HG02981 (cell line): ENCODE measurements at regions not wholly inside any gene's neighbourhood (a gene's known extent, or its start where the extent isn't known, plus 50 kb on each side); places are given as distances from the start of the nearest gene placed in this dataset.
"Not testable (repeated sequence)": the region's sequence is repeated elsewhere in the genome, so short reads cannot be mapped to it uniquely, and the experiment has no call there.

Experiments
- ATAC-seq: cut with Tn5 transposase; IDR thresholded peaks from one replicate; pipeline ENCODE4 v1.9.1; 2021; ENCODE audit warnings: mild to moderate bottlenecking, moderate library complexity; ENCODE audit not compliant: unreplicated experiment

DNA sequence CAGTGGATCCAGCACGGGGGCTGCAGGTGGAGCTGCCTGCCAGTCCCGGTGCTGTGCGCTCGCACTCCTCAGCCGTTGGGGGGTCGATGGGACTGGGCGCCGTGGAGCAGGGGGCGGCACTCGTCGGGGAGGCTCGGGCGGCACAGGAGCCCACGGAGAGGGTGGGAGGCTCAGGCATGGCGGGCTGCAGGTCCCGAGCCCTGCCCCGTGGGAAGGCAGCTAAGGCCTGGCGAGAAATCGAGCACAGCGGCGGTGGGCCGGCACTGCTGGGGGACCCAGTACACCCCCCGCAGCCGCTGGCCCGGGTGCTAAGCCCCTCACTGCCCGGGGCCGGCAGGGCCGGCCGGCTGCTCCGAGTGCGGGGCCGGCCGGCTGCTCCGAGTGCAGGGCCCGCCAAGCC is 52.3 kb upstream of the MARK1 start:
- ATAC-seq: not testable (repeated sequence)

DNA sequence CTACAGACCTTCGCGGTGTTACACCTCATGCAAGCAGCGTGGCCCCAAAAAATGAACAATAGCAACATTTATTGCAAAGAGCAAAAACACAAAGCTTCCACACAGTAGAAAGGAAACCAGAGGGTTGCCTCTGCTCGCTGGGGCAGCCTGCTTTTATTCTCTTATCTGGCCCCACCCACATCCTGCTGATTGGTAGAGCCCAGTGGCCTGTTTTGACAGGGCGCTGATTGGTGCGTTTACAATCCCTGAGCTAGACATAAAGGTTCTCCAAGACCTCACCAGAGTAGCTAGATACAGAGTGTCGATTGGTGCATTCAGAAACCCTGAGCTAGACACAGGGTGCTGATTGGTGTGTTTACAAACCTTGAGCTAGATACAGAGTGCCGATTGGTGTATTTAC is 52.8 kb upstream of the MARK1 start:
- ATAC-seq: not testable (repeated sequence)

DNA sequence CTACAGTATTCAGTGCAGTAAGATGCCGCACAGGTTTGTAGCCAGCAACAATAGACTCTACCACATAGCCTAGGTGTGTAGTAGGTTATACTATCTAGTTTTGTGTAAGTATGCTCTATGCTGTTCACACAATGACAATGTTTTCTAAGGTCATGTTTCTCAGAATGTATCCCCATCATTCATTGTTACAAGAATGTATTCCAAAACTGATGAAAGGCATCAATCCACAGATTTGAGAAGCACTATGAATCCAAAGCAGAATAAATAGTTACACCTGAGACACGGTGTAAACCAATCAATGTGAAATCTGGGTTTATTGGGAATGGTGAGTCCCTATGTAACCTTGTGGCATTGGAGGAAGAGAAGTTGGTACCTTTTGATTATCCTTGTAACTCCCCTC is 54.5 kb upstream of the MARK1 start:
- no peak for ATAC-seq

DNA sequence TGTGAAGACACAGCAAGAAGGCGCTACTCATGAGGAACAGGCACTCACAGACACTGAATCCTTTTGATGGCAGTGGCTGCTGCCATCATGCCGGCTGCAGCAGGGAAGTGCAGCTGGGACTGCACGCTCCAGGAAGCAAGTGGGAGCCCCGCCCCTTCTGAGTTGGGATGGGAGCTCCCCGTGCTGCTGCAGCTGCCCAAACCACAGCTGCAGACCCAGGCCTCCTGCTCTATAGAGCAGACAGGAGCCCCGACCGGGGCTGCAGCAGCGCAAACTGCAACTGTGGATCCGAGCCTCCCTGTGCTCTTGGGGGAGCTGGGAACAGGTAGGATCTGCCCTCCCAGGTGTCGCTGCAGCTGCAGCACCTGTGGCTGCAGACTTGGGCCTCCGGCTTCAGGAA is 65.2 kb upstream of the MARK1 start:
- no peak for ATAC-seq

DNA sequence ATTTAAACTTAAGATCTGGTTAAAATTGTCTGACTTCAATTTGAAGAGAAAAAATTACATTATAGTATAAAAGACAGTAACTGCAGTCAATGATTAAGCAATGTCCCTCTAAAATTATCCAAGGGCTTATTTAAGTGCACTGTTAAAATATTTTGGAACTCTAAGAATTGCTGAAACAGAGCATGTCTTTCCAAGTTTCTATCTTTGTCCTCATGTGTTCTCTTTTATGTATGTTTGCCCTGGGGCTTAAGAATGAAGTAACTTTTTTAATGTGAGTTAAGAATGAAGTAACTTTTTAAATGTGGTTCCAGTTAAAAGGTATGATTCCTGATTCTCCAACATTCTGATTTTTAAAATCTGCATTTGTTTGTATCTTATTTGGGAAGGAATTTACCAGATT is 69.0 kb upstream of the MARK1 start:
- ATAC-seq: no peak

DNA sequence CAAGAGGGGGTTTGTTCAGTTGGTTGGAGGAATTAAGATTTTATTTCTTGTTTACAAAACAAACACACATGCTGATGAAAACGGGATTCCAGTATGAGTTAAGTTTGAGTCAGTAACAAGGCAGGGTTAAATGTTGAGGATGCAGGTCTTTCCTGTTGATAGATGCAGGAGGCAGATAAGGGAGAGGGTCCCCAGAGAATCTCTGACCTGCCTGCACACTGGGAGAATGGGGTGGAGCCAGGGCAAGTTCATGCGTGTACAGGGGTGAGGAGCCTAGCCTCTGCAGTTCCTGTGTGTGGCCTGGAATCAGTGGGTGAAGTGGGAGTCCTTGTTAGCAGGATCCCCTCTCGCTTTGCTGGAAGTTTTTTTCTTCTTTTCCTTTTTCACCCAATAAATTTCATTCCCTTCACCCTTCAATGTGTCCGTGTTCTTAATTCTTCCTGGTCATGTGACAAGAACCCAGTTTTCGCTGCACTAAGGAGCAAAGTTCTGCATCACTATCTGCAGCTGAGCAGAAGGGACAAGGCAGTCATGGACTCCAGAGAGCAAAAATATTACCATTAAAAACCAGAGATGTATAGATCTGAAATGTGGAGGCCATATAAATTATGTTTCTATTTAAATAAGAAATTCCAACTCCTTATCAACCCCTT is 69.9 kb upstream of the MARK1 start:
- no peak for ATAC-seq

DNA sequence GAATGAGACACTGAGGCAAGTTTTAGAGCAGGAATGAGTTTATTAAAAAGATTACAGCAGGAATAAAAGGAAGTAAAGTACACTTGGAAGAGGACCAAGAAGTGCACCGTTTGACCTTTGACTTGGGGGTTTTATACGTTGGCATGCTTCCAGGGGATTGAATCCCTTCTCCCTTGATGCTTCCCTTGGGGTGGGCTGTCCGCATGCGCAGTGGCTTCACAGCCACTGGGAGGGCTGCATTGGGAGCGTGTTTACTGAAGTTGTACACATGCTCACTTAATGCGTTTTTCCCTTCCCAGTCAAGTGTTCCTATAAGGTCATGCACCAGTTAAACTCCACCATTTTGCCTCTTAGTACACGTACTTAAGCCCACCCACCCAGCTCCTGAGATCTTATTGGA is 72.4 kb upstream of the MARK1 start:
- ATAC-seq: no peak

DNA sequence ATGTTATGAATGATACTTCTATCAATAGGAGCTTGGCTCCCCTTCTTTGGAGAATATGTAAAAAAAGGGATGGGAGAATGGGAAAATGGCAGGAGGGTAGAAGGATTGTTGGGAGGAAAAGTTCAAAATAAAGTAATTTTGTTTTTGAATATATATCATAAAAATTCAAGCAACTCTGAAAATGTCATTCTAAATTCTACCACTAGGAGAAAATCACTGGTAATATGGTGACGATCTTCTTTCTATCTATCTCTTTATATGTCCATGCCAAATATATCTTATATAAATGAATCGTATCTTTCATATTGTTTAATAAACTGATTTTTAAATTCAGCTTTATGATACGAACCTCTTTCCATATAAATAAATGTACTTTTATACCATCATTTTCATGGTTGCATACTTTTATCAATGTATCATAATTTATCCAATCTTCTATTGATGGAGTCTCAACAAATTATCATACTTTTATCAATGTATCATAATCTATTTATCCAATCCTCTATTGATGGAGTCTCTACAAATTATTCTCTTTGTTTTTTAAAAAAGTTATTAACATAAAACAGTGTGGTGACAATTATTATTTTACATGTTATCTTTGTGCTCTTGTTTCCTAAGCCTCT is 73.7 kb upstream of the MARK1 start:
- no peak for ATAC-seq

DNA sequence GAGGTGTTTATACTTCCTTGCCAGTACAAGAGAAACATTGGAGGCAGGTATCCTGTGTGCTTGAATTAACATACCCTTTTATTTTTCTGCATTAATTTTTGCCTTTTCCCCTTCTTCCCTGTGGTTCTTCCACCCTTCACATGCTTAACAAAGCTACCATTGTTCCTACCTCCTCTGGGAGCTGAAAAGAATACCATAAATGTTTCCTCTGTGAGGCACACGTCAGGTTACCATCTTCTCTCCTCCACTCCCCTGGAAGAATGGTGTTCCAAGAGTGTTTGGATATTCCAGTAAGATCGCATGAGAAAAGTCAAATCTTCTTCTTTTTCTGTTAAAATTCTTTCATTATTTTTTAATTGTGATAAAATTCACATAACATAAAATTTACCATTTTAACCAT is 74.6 kb upstream of the MARK1 start:
- no peak for ATAC-seq

DNA sequence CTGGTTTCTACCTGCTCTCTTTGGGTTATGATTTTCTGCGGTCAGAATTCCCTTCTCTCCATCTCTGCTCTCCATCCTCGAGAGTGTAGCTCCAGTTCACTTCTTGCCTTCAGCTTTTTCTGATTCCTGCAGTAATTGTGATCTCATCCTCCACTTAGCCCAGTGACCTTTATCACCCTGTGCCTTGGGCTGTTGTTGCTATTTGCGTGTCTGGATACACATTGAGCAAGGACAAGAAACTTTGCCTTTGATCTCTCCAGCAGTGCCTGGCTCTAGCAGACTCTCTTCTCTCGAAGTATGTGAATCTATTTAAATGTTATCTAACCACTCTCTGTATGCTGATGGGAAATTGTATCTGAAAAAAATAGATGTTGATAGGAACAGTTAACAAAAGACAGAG is 76.4 kb upstream of the MARK1 start:
- ATAC-seq: no peak

DNA sequence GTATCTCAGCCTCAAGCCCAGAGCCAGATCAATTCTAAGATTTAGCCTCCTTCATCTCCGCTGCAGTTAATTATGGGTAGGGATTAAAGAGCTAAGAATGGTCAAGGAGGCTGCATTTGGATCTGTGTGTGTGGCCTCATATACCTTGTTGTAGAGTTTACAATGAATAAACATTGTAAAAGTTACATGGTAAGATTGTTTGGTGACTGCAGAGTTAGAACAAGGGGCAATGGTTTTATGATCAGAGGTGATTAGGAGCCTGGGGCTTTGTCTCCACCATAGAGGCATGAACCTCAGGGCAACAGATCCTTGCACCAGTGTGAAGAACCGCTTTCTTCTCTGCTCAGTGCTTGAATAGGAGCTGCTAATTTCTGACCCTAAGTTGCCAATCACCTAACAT is 77.0 kb upstream of the MARK1 start:
- no peak for ATAC-seq

DNA sequence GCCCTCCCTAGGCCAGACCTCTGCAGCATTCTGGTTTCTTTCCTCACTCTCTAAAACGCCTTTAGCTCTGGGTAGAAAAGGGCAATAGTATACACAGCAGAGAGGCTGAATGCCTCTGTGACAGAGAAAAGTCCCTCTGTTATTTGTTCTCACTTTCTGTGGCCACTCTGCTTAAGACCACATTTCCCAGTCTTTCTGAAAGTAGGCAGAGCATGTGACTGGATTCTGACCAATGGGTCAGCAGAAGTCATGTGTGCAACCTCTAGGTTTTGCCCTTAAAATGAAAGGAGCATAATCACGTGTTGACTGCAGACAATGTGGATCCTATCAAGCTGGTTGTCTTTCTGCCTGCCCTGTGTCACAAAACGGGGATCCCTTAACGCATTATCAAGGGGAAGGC is 79.7 kb upstream of the MARK1 start:
- ATAC-seq: no peak

DNA sequence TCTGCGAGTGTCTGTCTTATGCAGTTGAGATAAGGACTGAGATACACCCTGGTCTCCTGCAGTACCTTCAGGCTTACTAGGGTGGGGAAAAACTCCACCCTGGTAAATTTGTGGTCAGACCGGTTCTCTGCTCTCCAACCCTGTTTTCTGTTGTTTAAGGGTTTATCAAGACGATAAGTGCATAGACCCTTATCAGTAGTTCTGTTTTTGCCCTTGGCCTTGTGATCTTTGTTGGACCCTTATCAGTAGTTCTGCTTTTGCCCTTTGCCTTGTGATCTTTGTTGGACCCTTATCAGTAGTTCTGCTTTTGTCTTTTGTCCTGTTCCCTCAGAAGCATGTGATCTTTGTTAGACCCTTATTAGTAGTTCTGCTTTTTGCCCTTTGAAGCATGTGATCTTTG is 83.3 kb upstream of the MARK1 start:
- ATAC-seq: not testable (repeated sequence)

DNA sequence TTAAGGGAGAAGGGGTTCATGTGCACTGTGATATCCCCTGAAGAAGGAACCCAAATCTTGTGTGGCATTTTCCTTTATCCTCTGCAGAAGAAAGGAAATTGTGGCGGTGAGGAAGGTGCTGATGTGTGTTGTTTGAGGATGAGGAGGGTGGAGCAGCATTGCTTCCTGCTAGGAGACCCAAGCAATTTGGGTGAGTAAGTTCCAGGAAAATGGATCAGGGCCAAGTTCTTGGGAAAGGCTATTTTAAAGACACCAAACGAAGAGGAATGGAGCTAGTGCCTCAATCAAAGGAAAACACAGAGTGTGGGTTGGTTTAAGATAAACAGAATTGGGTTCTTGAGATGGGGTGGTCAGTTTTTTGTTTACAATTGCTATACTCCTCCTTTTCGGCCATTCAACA is 86.7 kb upstream of the MARK1 start:
- ATAC-seq: no peak

DNA sequence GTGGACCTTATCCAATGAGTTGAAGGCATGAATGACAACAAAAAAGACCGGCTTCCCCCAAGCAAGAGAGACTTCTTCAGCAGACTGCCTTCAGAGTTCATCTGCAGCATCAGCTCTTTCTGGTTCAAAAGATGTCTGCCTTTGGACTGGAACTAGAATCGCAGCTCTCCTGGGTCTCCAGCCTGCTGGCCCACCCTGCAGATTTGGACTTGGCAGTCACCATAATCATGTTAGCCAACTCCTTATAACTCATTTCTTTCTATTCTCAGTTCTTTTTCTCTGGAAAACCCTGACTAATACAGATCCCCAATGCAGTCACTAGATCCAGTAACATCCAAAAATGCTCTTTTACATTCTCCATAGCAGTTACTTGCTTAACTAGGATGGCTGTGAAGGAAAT is 89.2 kb upstream of the MARK1 start:
- ATAC-seq: no peak

DNA sequence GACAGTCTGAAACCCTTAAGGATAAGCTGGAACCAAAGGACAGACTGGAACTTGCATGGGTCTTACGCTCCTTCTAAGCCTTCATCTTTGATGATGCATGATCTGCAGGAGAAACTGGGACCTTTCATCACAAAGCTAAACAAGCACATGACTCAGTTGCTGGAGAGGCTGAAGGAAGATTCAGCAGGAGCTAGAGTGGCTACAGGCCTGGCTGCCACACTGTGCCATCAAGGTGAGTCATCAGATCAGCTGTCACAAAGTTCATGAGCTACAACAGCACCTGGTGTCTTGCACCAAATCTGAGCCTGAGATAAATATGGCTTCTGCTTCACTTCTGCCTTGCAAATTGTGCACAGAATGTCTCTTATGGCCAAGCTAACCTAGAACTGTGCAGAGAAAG is 95.5 kb upstream of the MARK1 start:
- no peak for ATAC-seq

DNA sequence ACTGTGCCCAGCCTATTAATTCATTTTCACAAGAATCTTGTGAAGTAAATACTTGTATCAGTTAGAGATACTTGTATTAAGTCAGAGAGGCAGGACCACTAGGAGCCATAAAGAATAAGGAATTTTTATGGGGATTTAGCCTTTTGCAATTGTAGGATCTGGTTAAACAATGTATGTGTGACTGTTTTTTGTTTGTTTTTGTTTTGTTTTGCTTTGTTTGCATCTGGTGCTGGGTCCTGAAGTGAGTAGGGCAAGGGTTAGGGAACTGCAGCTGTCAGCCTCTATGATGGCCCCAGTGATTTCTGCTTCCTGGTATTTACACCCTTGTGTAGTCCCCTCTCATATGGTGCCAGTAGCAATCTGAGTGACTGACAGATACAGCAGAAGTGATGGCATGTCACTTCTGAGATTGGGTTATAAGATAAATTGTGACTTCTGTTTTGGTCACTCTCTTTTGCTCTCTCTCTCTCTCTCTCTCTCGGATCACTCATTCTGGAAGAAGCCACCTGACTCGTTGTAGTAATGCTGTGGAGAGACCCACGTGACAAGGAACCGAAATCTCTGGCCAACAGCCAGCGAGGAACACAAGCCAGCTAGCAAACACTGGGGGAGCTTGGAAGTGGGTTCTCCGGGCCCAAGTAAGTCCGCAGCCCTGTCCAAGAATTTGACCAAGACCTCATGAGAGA is 96.2 kb upstream of the MARK1 start:
- ATAC-seq: no peak

DNA sequence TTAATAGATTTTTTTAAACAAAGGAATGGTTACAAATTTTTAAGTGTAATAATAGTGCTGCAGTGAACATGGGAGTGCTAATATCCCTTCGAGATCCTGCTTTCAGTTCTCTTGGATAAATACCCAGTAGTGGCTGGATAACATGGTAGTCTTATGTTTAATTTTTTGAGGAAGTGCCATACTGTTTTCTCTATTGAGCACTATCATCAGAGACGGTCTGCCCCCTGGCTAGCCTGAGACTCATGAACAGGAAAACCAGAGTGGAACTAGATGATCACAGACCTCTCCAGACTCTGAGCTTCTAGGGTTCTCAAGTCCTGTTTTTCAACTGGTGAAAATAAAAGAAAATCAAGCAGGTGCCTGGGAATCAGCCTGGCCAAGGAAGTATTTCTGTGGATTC is 97.3 kb upstream of the MARK1 start:
- no peak for ATAC-seq

DNA sequence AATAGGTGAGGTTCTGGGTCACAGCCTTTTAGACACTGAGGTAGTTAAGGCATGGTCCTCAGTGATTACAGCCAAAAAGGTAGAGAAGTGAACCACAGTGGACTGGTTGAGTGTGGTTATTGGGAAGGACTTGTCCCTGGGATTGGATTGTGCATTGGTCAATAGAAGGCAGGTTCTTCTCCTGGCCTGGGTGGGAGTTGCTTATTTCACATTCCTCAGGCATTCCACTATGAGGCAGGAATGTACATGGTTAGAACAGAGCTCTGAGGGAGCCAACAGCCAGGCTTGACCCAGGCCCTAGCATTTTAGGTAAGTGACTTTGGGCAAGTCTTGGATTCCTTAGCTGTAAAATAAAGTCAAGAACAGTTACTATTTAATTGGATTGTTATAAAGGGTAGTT is 97.9 kb upstream of the MARK1 start:
- ATAC-seq: no peak

DNA sequence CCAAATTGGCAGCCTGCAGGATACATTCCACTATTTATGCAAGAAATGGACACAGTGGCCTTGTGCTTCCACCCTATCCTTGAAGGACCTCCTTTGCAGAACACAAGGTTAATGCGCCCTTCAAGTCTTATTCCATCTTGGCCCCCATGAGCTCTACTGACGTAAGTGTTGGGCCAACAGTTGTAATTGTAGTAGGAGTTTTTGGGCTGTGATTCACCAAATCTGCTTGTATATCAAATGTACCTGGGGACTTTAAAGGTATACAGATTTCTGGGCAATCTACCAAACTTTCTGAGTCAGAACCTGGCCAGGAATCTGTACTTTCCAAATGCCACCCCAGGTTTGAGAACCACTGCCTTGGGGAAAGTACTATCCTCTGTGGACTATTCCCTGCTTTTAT is 100.9 kb upstream of the MARK1 start:
- ATAC-seq: no peak

DNA sequence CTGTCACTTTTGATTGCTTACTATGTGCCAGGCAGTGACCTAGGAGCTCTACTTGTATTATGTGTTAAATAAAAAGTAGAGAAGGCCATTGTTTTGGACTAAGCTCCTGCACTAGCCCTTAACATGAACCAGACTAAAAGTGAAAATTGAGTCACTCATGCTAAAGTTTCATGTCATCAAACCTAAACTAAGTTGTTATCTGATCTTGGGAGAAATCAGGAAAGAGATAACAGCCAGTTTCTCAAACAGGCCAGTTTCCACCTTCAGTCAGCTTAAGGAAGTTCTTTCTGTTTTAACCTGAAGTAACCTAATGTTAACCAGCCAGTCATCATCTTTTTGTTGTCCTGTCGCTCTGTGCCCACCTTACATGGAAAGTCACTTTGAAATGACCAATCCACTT is 102.1 kb upstream of the MARK1 start:
- no peak for ATAC-seq

DNA sequence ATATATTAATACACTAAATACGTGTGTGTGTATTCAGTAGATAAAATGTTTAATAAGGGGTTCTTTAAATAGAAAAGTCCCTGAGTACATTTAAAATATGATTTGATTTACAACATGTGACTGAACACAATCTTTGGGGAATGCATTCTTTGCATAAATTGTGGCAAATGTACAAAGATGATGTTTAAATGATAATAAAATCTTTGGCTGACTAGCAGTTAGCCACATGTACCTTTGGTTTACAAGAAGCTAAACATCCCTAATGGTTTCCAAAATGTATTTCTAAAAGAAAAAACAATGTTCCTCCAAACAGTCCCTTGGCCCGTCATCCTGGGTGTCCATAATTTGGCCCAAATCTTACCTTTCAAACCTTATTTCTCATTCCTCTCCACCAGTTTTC is 106.4 kb upstream of the MARK1 start:
- ATAC-seq: no peak

DNA sequence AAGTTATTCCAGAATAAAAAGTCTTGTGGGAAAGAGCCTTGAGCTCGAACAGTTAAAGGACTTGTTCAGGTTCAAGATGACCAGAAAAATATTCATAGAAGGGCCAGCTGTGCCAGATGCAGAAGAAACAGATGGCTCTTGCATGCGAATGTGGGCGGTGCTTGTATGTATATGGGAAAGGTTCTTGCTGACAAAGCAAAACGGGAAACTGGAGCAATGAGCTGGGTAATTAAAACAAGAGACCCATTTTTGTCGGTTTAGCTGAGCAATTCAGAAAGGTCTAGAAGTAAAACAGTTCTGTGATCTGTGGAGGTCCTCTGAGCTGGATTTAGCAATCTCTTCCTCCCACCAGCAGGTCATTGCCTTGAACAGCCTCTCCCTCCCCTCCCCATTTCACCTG is 107.2 kb upstream of the MARK1 start:
- ATAC-seq: no peak
